ENCODE measurements at regions not wholly inside any gene's neighbourhood (a gene's known extent, or its start where the extent isn't known, plus 50 kb on each side); places are given as distances from the start of the nearest gene placed in this dataset.

GRCh38 chr18:54743605-54743995 is 84.7 kb upstream of the RAB27B start:
- Histone ChIP-seq H3K9ac (ENCODE audit: low read depth, low read length) (no peak overlapping the region), H3K27me3 (ENCODE audit: insufficient read depth, low read length) (no peaks in the 10 kb centered on the region), H3K36me3 (ENCODE audit: insufficient read depth, low read length) (no peaks in the 10 kb centered on the region), H3K27ac (ENCODE audit: low read depth, low read length) (no peak overlapping the region), H3K4me1 (ENCODE audit: insufficient read depth, low read length) (no peaks in the 10 kb centered on the region), H3K9me3 (ENCODE audit: insufficient read depth, low read depth, low read length) (no peaks in the 10 kb centered on the region), H3K4me3 (ENCODE audit: low read length) (no peak overlapping the region)
- 88% methylated on average over 4 of the region's 4 CpGs for WGBS

- Histone ChIP-seq H3K27me3 (ENCODE audit: insufficient read depth, low read length) (no peaks in the 10 kb centered on the region), H3K9ac (ENCODE audit: low read depth, low read length) (no peak overlapping the region), H3K9me3 (ENCODE audit: insufficient read depth, low read depth, low read length) (no peaks in the 10 kb centered on the region), H3K36me3 (ENCODE audit: insufficient read depth, low read length) (no peaks in the 10 kb centered on the region), H3K27ac (ENCODE audit: low read depth, low read length) (no peak overlapping the region), H3K4me3 (ENCODE audit: low read length) (no peak overlapping the region), H3K4me1 (ENCODE audit: insufficient read depth, low read length) (no peaks in the 10 kb centered on the region)
- WGBS: 93% methylated on average over 3 of the region's 3 CpGs
Measured at GRCh38 chr18:54749291-54749690, 79.0 kb upstream of the RAB27B start.

- Histone ChIP-seq H3K36me3 (ENCODE audit: insufficient read depth, low read length) (no peaks in the 10 kb centered on the region), H3K4me1 (ENCODE audit: insufficient read depth, low read length) (no peaks in the 10 kb centered on the region), H3K27me3 (ENCODE audit: insufficient read depth, low read length) (no peaks in the 10 kb centered on the region), H3K9ac (ENCODE audit: low read depth, low read length) (no peak overlapping the region), H3K9me3 (ENCODE audit: insufficient read depth, low read depth, low read length) (no peaks in the 10 kb centered on the region), H3K27ac (ENCODE audit: low read depth, low read length) (no peak overlapping the region), H3K4me3 (ENCODE audit: low read length) (no peak overlapping the region)
- 96% methylated on average over 2 of the region's 2 CpGs for whole genome bisulfite sequencing
Measured at GRCh38 chr18:54750350-54750749, 77.9 kb upstream of the RAB27B start.

- H3K4me3 ChIP-seq (ENCODE audit: low read length): no peak overlapping the region
- 95% methylated on average over 3 of the region's 3 CpGs for WGBS
- H3K9ac ChIP-seq (ENCODE audit: low read depth, low read length): no peak overlapping the region
- no peak overlapping the region for H3K27ac ChIP-seq (ENCODE audit: low read depth, low read length)
- no peaks in the 10 kb centered on the region for H3K4me1 ChIP-seq (ENCODE audit: insufficient read depth, low read length)
- H3K36me3 ChIP-seq (ENCODE audit: insufficient read depth, low read length): no peaks in the 10 kb centered on the region
- no peaks in the 10 kb centered on the region for H3K9me3 ChIP-seq (ENCODE audit: insufficient read depth, low read depth, low read length)
- H3K27me3 ChIP-seq (ENCODE audit: insufficient read depth, low read length): no peaks in the 10 kb centered on the region
Measured at GRCh38 chr18:54752185-54752584, 76.1 kb upstream of the RAB27B start.

- no peaks in the 10 kb centered on the region for H3K4me1 ChIP-seq (ENCODE audit: insufficient read depth, low read length)
- no peak overlapping the region for H3K9ac ChIP-seq (ENCODE audit: low read depth, low read length)
- no peaks in the 10 kb centered on the region for H3K36me3 ChIP-seq (ENCODE audit: insufficient read depth, low read length)
- no peaks in the 10 kb centered on the region for H3K27me3 ChIP-seq (ENCODE audit: insufficient read depth, low read length)
- H3K27ac ChIP-seq (ENCODE audit: low read depth, low read length): no peak overlapping the region
- no peak overlapping the region for H3K4me3 ChIP-seq (ENCODE audit: low read length)
- H3K9me3 ChIP-seq (ENCODE audit: insufficient read depth, low read depth, low read length): no peaks in the 10 kb centered on the region
Measured at GRCh38 chr18:54755456-54755855, 72.8 kb upstream of the RAB27B start.

GRCh38 chr18:54762386-54762785 is 65.9 kb upstream of the RAB27B start:
- H3K27ac ChIP-seq (ENCODE audit: low read depth, low read length): no peak overlapping the region
- no peak overlapping the region for H3K4me3 ChIP-seq (ENCODE audit: low read length)
- no peak overlapping the region for H3K9ac ChIP-seq (ENCODE audit: low read depth, low read length)
- no peaks in the 10 kb centered on the region for H3K27me3 ChIP-seq (ENCODE audit: insufficient read depth, low read length)
- 84% methylated on average over 5 of the region's 5 CpGs for WGBS
- no peaks in the 10 kb centered on the region for H3K36me3 ChIP-seq (ENCODE audit: insufficient read depth, low read length)
- peaks cover 32% of the 10 kb centered on the region for H3K4me1 ChIP-seq (ENCODE audit: insufficient read depth, low read length)
- no peaks in the 10 kb centered on the region for H3K9me3 ChIP-seq (ENCODE audit: insufficient read depth, low read depth, low read length)

GRCh38 chr18:54764786-54765185 is 63.5 kb upstream of the RAB27B start:
- Histone ChIP-seq H3K27ac (ENCODE audit: low read depth, low read length) (peak overlapping the region; percentile 4; the same call in 1 of the 2 replicates), H3K4me3 (ENCODE audit: low read length) (no peak overlapping the region), H3K27me3 (ENCODE audit: insufficient read depth, low read length) (no peaks in the 10 kb centered on the region)

GRCh38 chr18:54765636-54766375 is 62.5 kb upstream of the RAB27B start:
- Histone ChIP-seq H3K9ac (ENCODE audit: low read depth, low read length) (no peak overlapping the region), H3K4me1 (ENCODE audit: insufficient read depth, low read length) (peaks cover 32% of the 10 kb centered on the region), H3K27ac (ENCODE audit: low read depth, low read length) (no peak overlapping the region), H3K9me3 (ENCODE audit: insufficient read depth, low read depth, low read length) (no peaks in the 10 kb centered on the region), H3K4me3 (ENCODE audit: low read length) (no peak overlapping the region), H3K27me3 (ENCODE audit: insufficient read depth, low read length) (no peaks in the 10 kb centered on the region), H3K36me3 (ENCODE audit: insufficient read depth, low read length) (no peaks in the 10 kb centered on the region)
- WGBS: 86% methylated on average over 3 of the region's 3 CpGs

More at GRCh38 chr18:54764786-54765185, 63.5 kb upstream of the RAB27B start:
- H3K9ac ChIP-seq (ENCODE audit: low read depth, low read length): no peak overlapping the region
- H3K36me3 ChIP-seq (ENCODE audit: insufficient read depth, low read length): no peaks in the 10 kb centered on the region
- 93% methylated on average over 3 of the region's 3 CpGs for WGBS
- H3K9me3 ChIP-seq (ENCODE audit: insufficient read depth, low read depth, low read length): no peaks in the 10 kb centered on the region
- H3K4me1 ChIP-seq (ENCODE audit: insufficient read depth, low read length): peaks cover 32% of the 10 kb centered on the region

- Histone ChIP-seq H3K27me3 (ENCODE audit: insufficient read depth, low read length) (no peaks in the 10 kb centered on the region), H3K27ac (ENCODE audit: low read depth, low read length) (no peak overlapping the region), H3K9me3 (ENCODE audit: insufficient read depth, low read depth, low read length) (no peaks in the 10 kb centered on the region), H3K4me1 (ENCODE audit: insufficient read depth, low read length) (peaks cover 32% of the 10 kb centered on the region), H3K9ac (ENCODE audit: low read depth, low read length) (no peak overlapping the region), H3K4me3 (ENCODE audit: low read length) (no peak overlapping the region), H3K36me3 (ENCODE audit: insufficient read depth, low read length) (no peaks in the 10 kb centered on the region)
- 100% methylated on average over 1 of the region's 1 CpG for WGBS
Measured at GRCh38 chr18:54766634-54767033, 61.6 kb upstream of the RAB27B start.

- Histone ChIP-seq H3K9ac (ENCODE audit: low read depth, low read length) (no peak overlapping the region), H3K36me3 (ENCODE audit: insufficient read depth, low read length) (no peaks in the 10 kb centered on the region), H3K4me3 (ENCODE audit: low read length) (no peak overlapping the region), H3K4me1 (ENCODE audit: insufficient read depth, low read length) (peaks cover 32% of the 10 kb centered on the region), H3K27me3 (ENCODE audit: insufficient read depth, low read length) (no peaks in the 10 kb centered on the region), H3K27ac (ENCODE audit: low read depth, low read length) (no peak overlapping the region), H3K9me3 (ENCODE audit: insufficient read depth, low read depth, low read length) (no peaks in the 10 kb centered on the region)
- 95% methylated on average over 1 of the region's 1 CpG for WGBS
Measured at GRCh38 chr18:54767098-54767497, 61.2 kb upstream of the RAB27B start.

GRCh38 chr18:54769526-54770464 is 58.5 kb upstream of the RAB27B start:
- WGBS: 90% methylated on average over 4 of the region's 4 CpGs
- peaks cover 17% of the 10 kb centered on the region for H3K4me1 ChIP-seq (ENCODE audit: insufficient read depth, low read length)

More at GRCh38 chr18:54769526-54770464, 58.5 kb upstream of the RAB27B start:
- Histone ChIP-seq H3K9me3 (ENCODE audit: insufficient read depth, low read depth, low read length) (no peaks in the 10 kb centered on the region), H3K4me3 (ENCODE audit: low read length) (no peak overlapping the region), H3K36me3 (ENCODE audit: insufficient read depth, low read length) (no peaks in the 10 kb centered on the region), H3K27ac (ENCODE audit: low read depth, low read length) (no peak overlapping the region), H3K27me3 (ENCODE audit: insufficient read depth, low read length) (no peaks in the 10 kb centered on the region), H3K9ac (ENCODE audit: low read depth, low read length) (no peak overlapping the region)

All from HUES64 (cell line).